ENCODE measurements at regions not wholly inside any gene's neighbourhood (a gene's known extent, or its start where the extent isn't known, plus 50 kb on each side); places are given as distances from the start of the nearest gene placed in this dataset.

GRCh38 chr6:104600639-104600931 is 259.1 kb downstream of the HACE1 start:
- TF ChIP-seq CTCF (IDR thresholded peaks at IDR 0.05; ENCODE audit: insufficient read depth, low read length, poor library complexity, severe bottlenecking) (no peak), EZH2phosphoT487 (conservative IDR thresholded peaks at IDR 0.05; ENCODE audit: low read length) (no peak)
